ENCODE measurements at regions not wholly inside any gene's neighbourhood (a gene's known extent, or its start where the extent isn't known, plus 50 kb on each side); places are given as distances from the start of the nearest gene placed in this dataset.

- H3K4me3 ChIP-seq (ENCODE audit: insufficient read depth, low read depth, low read length, poor library complexity, severe bottlenecking) = no peak overlapping the region
- H3K9me3 ChIP-seq (ENCODE audit: control insufficient read depth, low read length) = no peaks in the 10 kb centered on the region
- no peaks in the 10 kb centered on the region for H3K36me3 ChIP-seq (ENCODE audit: control insufficient read depth, insufficient read depth, low read length)
- no peaks in the 10 kb centered on the region for H3K27me3 ChIP-seq (replicated peaks; ENCODE audit: control insufficient read depth, insufficient read depth, low read length, poor library complexity, severe bottlenecking)
- no peak overlapping the region for H3K27ac ChIP-seq (ENCODE audit: insufficient read depth, low read length, poor library complexity, severe bottlenecking)
- DNase-seq = no peak
- no peaks in the 10 kb centered on the region for H3K4me1 ChIP-seq (ENCODE audit: control insufficient read depth, insufficient read depth, low read length, poor library complexity, severe bottlenecking)
These were observed 856.4 kb downstream of the RNF144A start for GRCh38 chr2:7773362-7774360.

- H3K27ac ChIP-seq (ENCODE audit: insufficient read depth, low read length, poor library complexity, severe bottlenecking) = no peak overlapping the region
- no peaks in the 10 kb centered on the region for H3K9me3 ChIP-seq (ENCODE audit: control insufficient read depth, low read length)
- no peak for DNase-seq
- H3K4me1 ChIP-seq (ENCODE audit: control insufficient read depth, insufficient read depth, low read length, poor library complexity, severe bottlenecking) = no peaks in the 10 kb centered on the region
- H3K4me3 ChIP-seq (ENCODE audit: insufficient read depth, low read depth, low read length, poor library complexity, severe bottlenecking) = no peak overlapping the region
- H3K36me3 ChIP-seq (ENCODE audit: control insufficient read depth, insufficient read depth, low read length) = no peaks in the 10 kb centered on the region
- no peaks in the 10 kb centered on the region for H3K27me3 ChIP-seq (replicated peaks; ENCODE audit: control insufficient read depth, insufficient read depth, low read length, poor library complexity, severe bottlenecking)
These were observed 857.3 kb downstream of the RNF144A start for GRCh38 chr2:7774481-7774880.

DNA sequence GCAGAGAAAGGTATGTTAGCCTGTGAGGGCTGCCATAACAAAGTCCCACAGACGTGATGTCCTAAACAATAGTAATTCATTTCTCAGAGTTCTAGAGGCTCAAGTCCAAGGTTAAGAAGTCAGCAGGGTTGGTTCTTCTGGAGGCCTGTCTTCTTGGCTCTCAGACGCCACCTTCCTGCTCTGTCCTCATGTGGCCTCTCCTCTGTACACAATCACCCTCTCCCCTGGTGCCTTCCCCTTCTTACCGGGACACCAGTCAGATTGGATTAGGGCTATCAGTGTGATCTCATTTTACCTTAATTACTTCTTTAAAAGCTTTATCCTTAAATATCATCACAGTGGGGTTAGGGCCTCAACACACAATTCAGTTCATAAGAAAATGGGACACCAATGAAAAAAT lies 860.5 kb downstream of the RNF144A start:
- H3K9me3 ChIP-seq (ENCODE audit: control insufficient read depth, low read length) = no peaks in the 10 kb centered on the region

DNA sequence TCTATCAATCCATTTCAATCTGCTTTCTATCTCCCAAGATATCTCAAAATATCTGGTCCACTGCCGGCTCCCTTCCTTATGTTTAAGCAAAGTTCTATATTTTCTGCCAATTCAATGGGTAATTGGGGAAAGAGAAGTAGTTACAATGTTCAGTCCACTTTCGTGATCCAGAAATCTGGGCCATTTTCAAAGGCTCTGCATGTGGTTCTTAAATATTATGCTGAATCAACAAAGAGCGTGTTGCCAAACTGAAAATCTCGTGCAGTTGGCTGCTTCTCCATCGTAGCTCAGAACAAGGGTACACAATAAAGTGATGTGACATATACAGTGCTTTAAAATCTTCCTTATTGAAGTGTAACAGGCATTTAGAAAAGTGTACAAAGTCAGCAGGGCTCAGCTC lies 863.1 kb downstream of the RNF144A start:
- Histone ChIP-seq H3K27ac (ENCODE audit: insufficient read depth, low read length, poor library complexity, severe bottlenecking) (no peak overlapping the region), H3K9me3 (ENCODE audit: control insufficient read depth, low read length) (no peaks in the 10 kb centered on the region), H3K36me3 (ENCODE audit: control insufficient read depth, insufficient read depth, low read length) (no peaks in the 10 kb centered on the region), H3K4me1 (ENCODE audit: control insufficient read depth, insufficient read depth, low read length, poor library complexity, severe bottlenecking) (no peaks in the 10 kb centered on the region), H3K27me3 (replicated peaks; ENCODE audit: control insufficient read depth, insufficient read depth, low read length, poor library complexity, severe bottlenecking) (no peaks in the 10 kb centered on the region), H3K4me3 (ENCODE audit: insufficient read depth, low read depth, low read length, poor library complexity, severe bottlenecking) (no peak overlapping the region)
- no peak for DNase-seq

More for the DNA sequence above, 860.5 kb downstream of the RNF144A start:
- DNase-seq = no peak
- Histone ChIP-seq H3K4me1 (ENCODE audit: control insufficient read depth, insufficient read depth, low read length, poor library complexity, severe bottlenecking) (no peaks in the 10 kb centered on the region), H3K27ac (ENCODE audit: insufficient read depth, low read length, poor library complexity, severe bottlenecking) (no peak overlapping the region), H3K4me3 (ENCODE audit: insufficient read depth, low read depth, low read length, poor library complexity, severe bottlenecking) (no peak overlapping the region), H3K27me3 (replicated peaks; ENCODE audit: control insufficient read depth, insufficient read depth, low read length, poor library complexity, severe bottlenecking) (no peaks in the 10 kb centered on the region), H3K36me3 (ENCODE audit: control insufficient read depth, insufficient read depth, low read length) (no peaks in the 10 kb centered on the region)

- no peaks in the 10 kb centered on the region for H3K27me3 ChIP-seq (replicated peaks; ENCODE audit: control insufficient read depth, insufficient read depth, low read length, poor library complexity, severe bottlenecking)
- DNase-seq = no peak
- no peaks in the 10 kb centered on the region for H3K36me3 ChIP-seq (ENCODE audit: control insufficient read depth, insufficient read depth, low read length)
- no peaks in the 10 kb centered on the region for H3K9me3 ChIP-seq (ENCODE audit: control insufficient read depth, low read length)
- no peak overlapping the region for H3K4me3 ChIP-seq (ENCODE audit: insufficient read depth, low read depth, low read length, poor library complexity, severe bottlenecking)
- no peak overlapping the region for H3K27ac ChIP-seq (ENCODE audit: insufficient read depth, low read length, poor library complexity, severe bottlenecking)
- H3K4me1 ChIP-seq (ENCODE audit: control insufficient read depth, insufficient read depth, low read length, poor library complexity, severe bottlenecking) = no peaks in the 10 kb centered on the region
These were observed 868.5 kb downstream of the RNF144A start for GRCh38 chr2:7785700-7786099.

DNA sequence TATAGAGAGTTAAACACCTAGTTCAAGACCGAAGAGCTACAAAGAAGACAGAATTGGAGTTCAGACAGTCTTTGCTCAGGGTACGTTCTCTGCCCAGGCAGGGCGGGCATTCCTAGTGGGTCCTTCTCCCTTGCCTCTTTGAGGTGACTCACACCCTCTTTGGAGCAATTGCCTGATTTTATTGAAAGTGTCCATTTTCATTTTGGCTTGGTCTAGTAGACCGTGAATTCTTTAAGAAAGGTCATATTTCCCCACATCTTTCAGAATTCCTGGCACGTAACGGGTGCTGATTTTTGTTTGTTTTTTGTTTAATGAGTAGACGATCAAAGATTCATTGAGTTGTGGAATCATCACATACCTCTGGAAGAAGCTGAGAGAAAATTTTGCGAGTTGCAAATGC lies 871.5 kb downstream of the RNF144A start:
- H3K27ac ChIP-seq (ENCODE audit: insufficient read depth, low read length, poor library complexity, severe bottlenecking) = no peak overlapping the region
- H3K9me3 ChIP-seq (ENCODE audit: control insufficient read depth, low read length) = no peaks in the 10 kb centered on the region
- no peaks in the 10 kb centered on the region for H3K36me3 ChIP-seq (ENCODE audit: control insufficient read depth, insufficient read depth, low read length)
- DNase-seq = no peak
- H3K27me3 ChIP-seq (replicated peaks; ENCODE audit: control insufficient read depth, insufficient read depth, low read length, poor library complexity, severe bottlenecking) = no peaks in the 10 kb centered on the region
- no peaks in the 10 kb centered on the region for H3K4me1 ChIP-seq (ENCODE audit: control insufficient read depth, insufficient read depth, low read length, poor library complexity, severe bottlenecking)
- H3K4me3 ChIP-seq (ENCODE audit: insufficient read depth, low read depth, low read length, poor library complexity, severe bottlenecking) = no peak overlapping the region

DNA sequence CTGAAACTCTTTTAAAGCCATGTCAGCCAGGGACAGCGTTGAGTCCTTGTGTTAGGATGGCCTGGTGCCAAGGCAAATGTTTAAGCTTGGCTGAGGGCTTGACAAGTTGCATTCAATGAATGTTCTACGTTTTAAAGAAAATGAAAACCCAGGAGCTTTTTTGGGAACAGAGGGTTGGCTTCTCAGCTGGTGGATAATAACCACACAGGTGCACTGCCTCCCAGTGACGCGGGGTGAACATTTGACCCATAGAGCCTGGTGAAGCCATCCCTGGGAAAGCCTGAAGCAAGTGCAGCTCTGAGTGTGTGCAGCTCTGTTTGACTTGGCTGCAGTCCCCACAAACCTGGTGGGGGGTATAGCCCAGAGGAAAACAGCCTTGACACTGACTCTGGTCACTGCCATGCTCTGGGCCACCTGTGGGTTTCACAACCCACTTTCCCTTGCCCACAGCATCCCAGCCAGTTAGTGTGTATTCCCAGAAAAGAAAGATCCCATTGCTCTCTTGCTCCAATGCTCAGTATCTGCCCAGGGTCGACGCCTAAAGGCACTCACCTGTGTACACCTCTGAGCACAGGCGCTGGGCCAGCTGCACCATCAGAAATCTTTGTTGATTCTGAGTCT lies 874.9 kb downstream of the RNF144A start:
- Histone ChIP-seq H3K4me3 (ENCODE audit: insufficient read depth, low read depth, low read length, poor library complexity, severe bottlenecking) (no peak overlapping the region), H3K27ac (ENCODE audit: insufficient read depth, low read length, poor library complexity, severe bottlenecking) (no peak overlapping the region), H3K27me3 (replicated peaks; ENCODE audit: control insufficient read depth, insufficient read depth, low read length, poor library complexity, severe bottlenecking) (no peaks in the 10 kb centered on the region), H3K4me1 (ENCODE audit: control insufficient read depth, insufficient read depth, low read length, poor library complexity, severe bottlenecking) (no peaks in the 10 kb centered on the region), H3K9me3 (ENCODE audit: control insufficient read depth, low read length) (no peaks in the 10 kb centered on the region), H3K36me3 (ENCODE audit: control insufficient read depth, insufficient read depth, low read length) (no peaks in the 10 kb centered on the region)
- no peak for DNase-seq

GRCh38 chr2:7795778-7796563 lies 878.8 kb downstream of the RNF144A start:
- no peak for DNase-seq
- H3K9me3 ChIP-seq (ENCODE audit: control insufficient read depth, low read length) = no peaks in the 10 kb centered on the region
- no peak overlapping the region for H3K27ac ChIP-seq (ENCODE audit: insufficient read depth, low read length, poor library complexity, severe bottlenecking)
- H3K4me3 ChIP-seq (ENCODE audit: insufficient read depth, low read depth, low read length, poor library complexity, severe bottlenecking) = no peak overlapping the region
- no peaks in the 10 kb centered on the region for H3K4me1 ChIP-seq (ENCODE audit: control insufficient read depth, insufficient read depth, low read length, poor library complexity, severe bottlenecking)
- no peaks in the 10 kb centered on the region for H3K27me3 ChIP-seq (replicated peaks; ENCODE audit: control insufficient read depth, insufficient read depth, low read length, poor library complexity, severe bottlenecking)
- H3K36me3 ChIP-seq (ENCODE audit: control insufficient read depth, insufficient read depth, low read length) = no peaks in the 10 kb centered on the region

DNA sequence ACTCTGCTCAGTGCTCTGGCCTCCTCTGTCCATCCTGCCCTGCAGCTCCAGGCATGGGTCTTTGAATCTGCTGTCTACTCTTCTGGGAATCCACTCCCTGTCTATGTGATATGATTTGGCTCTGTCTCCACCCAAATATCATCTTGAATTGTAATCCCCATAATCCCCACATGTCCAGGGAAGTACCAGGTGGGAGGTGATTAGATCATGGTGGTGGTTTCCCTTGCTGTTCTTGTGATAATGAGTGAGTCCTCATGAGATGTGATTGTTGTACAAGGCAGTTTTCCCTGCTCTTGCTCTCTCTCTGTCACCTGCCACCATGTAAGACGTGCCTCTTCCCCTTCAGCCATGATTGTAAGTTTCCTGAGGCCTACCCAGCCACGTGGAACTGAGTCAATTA lies 881.8 kb upstream of the ID2 start:
- DNase-seq = no peak
- no peaks in the 10 kb centered on the region for H3K4me1 ChIP-seq (ENCODE audit: control insufficient read depth, insufficient read depth, low read length, poor library complexity, severe bottlenecking)
- H3K36me3 ChIP-seq (ENCODE audit: control insufficient read depth, insufficient read depth, low read length) = no peaks in the 10 kb centered on the region
- no peak overlapping the region for H3K4me3 ChIP-seq (ENCODE audit: insufficient read depth, low read depth, low read length, poor library complexity, severe bottlenecking)
- no peak overlapping the region for H3K27ac ChIP-seq (ENCODE audit: insufficient read depth, low read length, poor library complexity, severe bottlenecking)
- no peaks in the 10 kb centered on the region for H3K9me3 ChIP-seq (ENCODE audit: control insufficient read depth, low read length)
- no peaks in the 10 kb centered on the region for H3K27me3 ChIP-seq (replicated peaks; ENCODE audit: control insufficient read depth, insufficient read depth, low read length, poor library complexity, severe bottlenecking)

Measured in effector memory CD4-positive, alpha-beta T cell (primary cell).